GM12874 (cell line): ENCODE measurements at regions not wholly inside any gene's neighbourhood (a gene's known extent, or its start where the extent isn't known, plus 50 kb on each side); places are given as distances from the start of the nearest gene placed in this dataset.

Experiments
- CTCF ChIP-seq: IDR thresholded peaks from 2 replicates; pipeline ENCODE4 v1.5.1; 2011; ENCODE audit warnings: low read depth, mild to moderate bottlenecking, control low read depth, low read length, moderate library complexity; ENCODE audit not compliant: insufficient read depth

- no peak for TF ChIP-seq CTCF
These were observed 347.9 kb upstream of the HS6ST1 start for GRCh38 chr2:128666596-128666995.

- TF ChIP-seq CTCF = no peak
These were observed 348.7 kb upstream of the HS6ST1 start for GRCh38 chr2:128667391-128667790.

GRCh38 chr2:128668946-128669345 is 350.3 kb upstream of the HS6ST1 start:
- TF ChIP-seq CTCF = no peak

GRCh38 chr2:128670066-128670465 is 351.4 kb upstream of the HS6ST1 start:
- no peak for TF ChIP-seq CTCF

- no peak for TF ChIP-seq CTCF
These were observed 362.8 kb upstream of the HS6ST1 start for GRCh38 chr2:128681507-128681906.

GRCh38 chr2:128682266-128682665 is 363.6 kb upstream of the HS6ST1 start:
- no peak for TF ChIP-seq CTCF

GRCh38 chr2:128682729-128683284 is 364.1 kb upstream of the HS6ST1 start:
- TF ChIP-seq CTCF = no peak
